ENCODE measurements at regions not wholly inside any gene's neighbourhood (a gene's known extent, or its start where the extent isn't known, plus 50 kb on each side); places are given as distances from the start of the nearest gene placed in this dataset.

DNA sequence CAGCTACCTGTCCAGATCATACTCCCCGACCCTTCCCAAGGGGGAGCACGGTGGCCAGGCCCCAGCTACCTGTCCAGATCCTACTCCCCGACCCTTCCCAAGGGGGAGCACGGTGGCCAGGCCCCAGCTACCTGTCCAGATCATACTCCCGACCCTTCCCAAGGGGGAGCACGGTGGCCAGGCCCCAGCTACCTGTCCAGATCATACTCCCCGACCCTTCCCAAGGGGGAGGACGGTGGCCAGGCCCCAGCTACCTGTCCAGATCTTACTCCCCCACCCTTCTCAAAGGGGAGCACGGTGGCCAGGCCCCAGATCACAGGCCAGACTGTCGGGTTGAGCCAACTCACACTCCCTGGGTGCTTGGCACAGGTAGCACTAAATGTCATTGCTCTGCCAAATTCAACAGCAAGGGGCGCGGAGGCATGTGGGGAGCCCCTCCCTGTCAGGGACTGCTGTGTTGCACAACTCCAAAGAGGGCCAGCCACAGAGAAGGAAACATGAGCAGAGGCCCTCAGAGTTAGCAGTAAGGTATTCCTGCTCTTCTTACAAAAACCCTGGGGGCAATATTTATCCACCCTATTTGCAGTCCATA, 136.9 kb downstream of the OLFM1 start:
- Histone ChIP-seq H3K9me3 (no peaks in the 10 kb centered on the region), H3K4me3 (no peak overlapping the region), H3K27ac (replicated peaks in 1 of 4) (no peak overlapping the region), H3K36me3 (no peaks in the 10 kb centered on the region), H3K4me1 (no peaks in the 10 kb centered on the region), H3K27me3 (peaks cover 0 to 86% (median 13%) of the 10 kb centered on the region in 4 donors)
- intact Hi-C loops (cut with DNase I) = no loop called here
- TF ChIP-seq POLR2AphosphoS5 (IDR thresholded peaks at IDR 0.05) (no peak), EP300 (IDR thresholded peaks at IDR 0.05) (no peak), POLR2A (IDR thresholded peaks at IDR 0.05; ENCODE audit: low read depth) (no peak)
- TF ChIP-seq, protein P1, sequence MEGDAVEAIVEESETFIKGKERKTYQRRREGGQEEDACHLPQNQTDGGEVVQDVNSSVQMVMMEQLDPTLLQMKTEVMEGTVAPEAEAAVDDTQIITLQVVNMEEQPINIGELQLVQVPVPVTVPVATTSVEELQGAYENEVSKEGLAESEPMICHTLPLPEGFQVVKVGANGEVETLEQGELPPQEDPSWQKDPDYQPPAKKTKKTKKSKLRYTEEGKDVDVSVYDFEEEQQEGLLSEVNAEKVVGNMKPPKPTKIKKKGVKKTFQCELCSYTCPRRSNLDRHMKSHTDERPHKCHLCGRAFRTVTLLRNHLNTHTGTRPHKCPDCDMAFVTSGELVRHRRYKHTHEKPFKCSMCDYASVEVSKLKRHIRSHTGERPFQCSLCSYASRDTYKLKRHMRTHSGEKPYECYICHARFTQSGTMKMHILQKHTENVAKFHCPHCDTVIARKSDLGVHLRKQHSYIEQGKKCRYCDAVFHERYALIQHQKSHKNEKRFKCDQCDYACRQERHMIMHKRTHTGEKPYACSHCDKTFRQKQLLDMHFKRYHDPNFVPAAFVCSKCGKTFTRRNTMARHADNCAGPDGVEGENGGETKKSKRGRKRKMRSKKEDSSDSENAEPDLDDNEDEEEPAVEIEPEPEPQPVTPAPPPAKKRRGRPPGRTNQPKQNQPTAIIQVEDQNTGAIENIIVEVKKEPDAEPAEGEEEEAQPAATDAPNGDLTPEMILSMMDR (IDR thresholded peaks at IDR 0.05) = no peak
- WGBS = 84% methylated on average over 10 of the region's 12 CpGs
- DNase-seq (ENCODE audit: extremely low spot score) = no peak

GRCh38 chr9:135224921-135225541, 137.6 kb downstream of the OLFM1 start:
- Histone ChIP-seq H3K36me3 (no peaks in the 10 kb centered on the region), H3K9me3 (no peaks in the 10 kb centered on the region), H3K4me1 (no peaks in the 10 kb centered on the region), H3K27me3 (peaks cover 0 to 86% (median 8%) of the 10 kb centered on the region in 4 donors), H3K4me3 (no peak overlapping the region), H3K27ac (replicated peaks in 1 of 4) (no peak overlapping the region)
- TF ChIP-seq, protein P1 (IDR thresholded peaks at IDR 0.05) = no peak
- TF ChIP-seq EP300 (IDR thresholded peaks at IDR 0.05) (no peak), POLR2AphosphoS5 (IDR thresholded peaks at IDR 0.05) (no peak), POLR2A (IDR thresholded peaks at IDR 0.05; ENCODE audit: low read depth) (no peak)
- intact Hi-C loops (cut with DNase I) = no loop called here
- no peak for DNase-seq (ENCODE audit: extremely low spot score)
- 72% methylated on average over 21 of the region's 23 CpGs for WGBS

GRCh38 chr9:135225619-135226228, 138.3 kb downstream of the OLFM1 start:
- Histone ChIP-seq H3K9me3 (no peaks in the 10 kb centered on the region), H3K27ac (replicated peaks in 1 of 4) (no peak overlapping the region), H3K4me1 (no peaks in the 10 kb centered on the region), H3K36me3 (no peaks in the 10 kb centered on the region), H3K4me3 (no peak overlapping the region), H3K27me3 (peaks cover 0 to 85% (median 6%) of the 10 kb centered on the region in 4 donors)
- intact Hi-C loops (cut with DNase I) = no loop called here
- TF ChIP-seq POLR2AphosphoS5 (IDR thresholded peaks at IDR 0.05) = no peak
- TF ChIP-seq EP300 (IDR thresholded peaks at IDR 0.05) = no peak
- TF ChIP-seq POLR2A (IDR thresholded peaks at IDR 0.05; ENCODE audit: low read depth) = no peak
- TF ChIP-seq, protein P1 (IDR thresholded peaks at IDR 0.05) = no peak
- DNase-seq (ENCODE audit: extremely low spot score) = no peak
- WGBS = 93% methylated on average over 11 of the region's 11 CpGs

GRCh38 chr9:135226369-135227050, 139.0 kb downstream of the OLFM1 start:
- DNase-seq (ENCODE audit: extremely low spot score) = no peak
- no peak overlapping the region for H3K27ac ChIP-seq (replicated peaks in 1 of 4)
- TF ChIP-seq, protein P1 (IDR thresholded peaks at IDR 0.05) = no peak
- no peak for TF ChIP-seq POLR2A (IDR thresholded peaks at IDR 0.05; ENCODE audit: low read depth)
- TF ChIP-seq POLR2AphosphoS5 (IDR thresholded peaks at IDR 0.05) = no peak
- no peak for TF ChIP-seq EP300 (IDR thresholded peaks at IDR 0.05)
- H3K36me3 ChIP-seq = no peaks in the 10 kb centered on the region
- 91% methylated on average over 5 of the region's 5 CpGs for WGBS
- intact Hi-C loops (cut with DNase I) = no loop called here
- H3K4me1 ChIP-seq = no peaks in the 10 kb centered on the region
- H3K27me3 ChIP-seq = peaks cover 0 to 83% (median 4%) of the 10 kb centered on the region in 4 donors
- H3K9me3 ChIP-seq = no peaks in the 10 kb centered on the region
- no peak overlapping the region for H3K4me3 ChIP-seq
